HEK293 (cell line): ENCODE measurements at regions not wholly inside any gene's neighbourhood (a gene's known extent, or its start where the extent isn't known, plus 50 kb on each side); places are given as distances from the start of the nearest gene placed in this dataset.

Experiments
- CTCF ChIA-PET: fragments of 350-600 bp; formaldehyde crosslinking; extraction: SDS; loops from one replicate; lab custom pipeline; 2021; ENCODE audit warnings: antibody characterized with exemption; lab: Yijun Ruan, JAX
- POLR2A ChIA-PET: fragments of 300-600 bp; formaldehyde crosslinking; extraction: SDS; loops from one replicate; lab custom pipeline; 2020; ENCODE audit warnings: antibody characterized with exemption, inconsistent platforms; lab: Yijun Ruan, JAX
- H3K27ac ChIP-seq: fragments of 200-500 bp; sonication (Bioruptor generic); 2 replicates; pipeline ENCODE4 v1.5.1; 2014; ENCODE audit warnings: low read depth, low read length, control low read depth, inconsistent platforms; ENCODE audit errors: extremely low read depth
- H3K36me3 ChIP-seq, 2 experiments: fragments of 200-500 bp in 1 of 2; sonication (Bioruptor generic) in 1 of 2; 1 replicate in 1 of 2; 2 replicates in 1 of 2; pipeline ENCODE4 v1.5.1; 2014 to 2017; ENCODE audit warnings: inconsistent platforms in 2 of 2, low read length in 2 of 2; ENCODE audit not compliant: control insufficient read depth in 2 of 2, insufficient read depth in 1 of 2
- H3K4me1 ChIP-seq: fragments of 200-500 bp; sonication (Bioruptor generic); 2 replicates; pipeline ENCODE4 v1.5.1; 2014; ENCODE audit warnings: mild to moderate bottlenecking, low read length, inconsistent platforms; ENCODE audit not compliant: control insufficient read depth, insufficient read depth
- H3K4me3 ChIP-seq: 2 replicates; pipeline ENCODE4 v1.5.1; 2011; ENCODE audit warnings: low read depth, mild to moderate bottlenecking, control low read depth, low read length, moderate library complexity
- H3K9me3 ChIP-seq: fragments of 200-500 bp; sonication (Bioruptor generic); 2 replicates; pipeline ENCODE4 v1.5.1; 2014; ENCODE audit warnings: low read depth, low read length, inconsistent platforms; ENCODE audit not compliant: control insufficient read depth, insufficient read depth
- ATF2 ChIP-seq: fragments of 450-650 bp; formaldehyde crosslinking; IDR thresholded peaks from 2 replicates; pipeline ENCODE4 v1.5.1; 2016; ENCODE audit warnings: missing biosample characterization, missing genetic modification characterization, low read depth
- PRDM6 ChIP-seq: fragments of 450-650 bp; formaldehyde crosslinking; IDR thresholded peaks from 2 replicates; pipeline ENCODE4 v1.5.1; 2017; ENCODE audit warnings: missing biosample characterization, missing genetic modification characterization
- REST ChIP-seq: fragments of 450-650 bp; formaldehyde crosslinking; IDR thresholded peaks from 2 replicates; pipeline ENCODE4 v1.5.1; 2016; ENCODE audit warnings: missing biosample characterization, missing genetic modification characterization
- TRIM28 ChIP-seq: IDR thresholded peaks from 2 replicates; pipeline ENCODE4 v1.6.1; 2011; ENCODE audit warnings: low read length, control low read depth, borderline replicate concordance
- ZBTB10 ChIP-seq: fragments of 450-650 bp; formaldehyde crosslinking; IDR thresholded peaks from 2 replicates; pipeline ENCODE4 v1.5.1; 2016; ENCODE audit warnings: missing biosample characterization, missing genetic modification characterization
- ZBTB11 ChIP-seq: fragments of 450-650 bp; formaldehyde crosslinking; conservative IDR thresholded peaks from 2 replicates; pipeline ENCODE4 v1.5.1; 2016; ENCODE audit warnings: low read depth, missing biosample characterization, missing genetic modification characterization
- ZBTB8A ChIP-seq: fragments of 450-650 bp; formaldehyde crosslinking; IDR thresholded peaks from 2 replicates; pipeline ENCODE4 v1.5.1; 2016; ENCODE audit warnings: missing biosample characterization, missing genetic modification characterization
- ZFP69B ChIP-seq: fragments of 450-650 bp; formaldehyde crosslinking; IDR thresholded peaks from 2 replicates; pipeline ENCODE4 v1.5.1; 2016; ENCODE audit warnings: missing biosample characterization, missing genetic modification characterization
- ZNF366 ChIP-seq: fragments of 450-650 bp; formaldehyde crosslinking; conservative IDR thresholded peaks from 2 replicates; pipeline ENCODE4 v1.5.1; 2016; ENCODE audit warnings: missing biosample characterization, missing genetic modification characterization
- ZNF394 ChIP-seq: fragments of 450-650 bp; formaldehyde crosslinking; IDR thresholded peaks from 2 replicates; pipeline ENCODE4 v1.5.1; 2016; ENCODE audit warnings: missing biosample characterization, missing genetic modification characterization, mild to moderate bottlenecking, moderate library complexity, borderline replicate concordance
- ZNF561 ChIP-seq: fragments of 450-650 bp; IDR thresholded peaks from 2 replicates; pipeline ENCODE4 v1.5.1; 2018; ENCODE audit warnings: missing biosample characterization, missing genetic modification characterization, borderline replicate concordance
- ZNF692 ChIP-seq: fragments of 450-650 bp; formaldehyde crosslinking; IDR thresholded peaks from 2 replicates; pipeline ENCODE4 v1.5.1; 2016; ENCODE audit warnings: missing biosample characterization, missing genetic modification characterization
- ZNF830 ChIP-seq: fragments of 450-650 bp; IDR thresholded peaks from 2 replicates; pipeline ENCODE4 v1.5.0; 2018; ENCODE audit warnings: missing biosample characterization, missing genetic modification characterization, low read depth, mild to moderate bottlenecking, moderate library complexity

GRCh38 chr2:134123332-134123731, 130.5 kb upstream of the MGAT5 start:
- H3K4me1 ChIP-seq: peaks cover 29% of the 10 kb centered on the region
- POLR2A ChIA-PET: no interaction called here
- H3K36me3 ChIP-seq: peaks cover 0 to 2% of the 10 kb centered on the region in 2 experiments; a peak in 1 of 3 replicates
- no peak for TF ChIP-seq ZNF830 (tag by site-specific recombination)
- TF ChIP-seq ZNF394 (tag by site-specific recombination): no peak
- TF ChIP-seq REST (tag by site-specific recombination): no peak
- no peak overlapping the region for H3K27ac ChIP-seq
- H3K9me3 ChIP-seq: no peaks in the 10 kb centered on the region
- CTCF ChIA-PET: interaction anchor here (4.4 kb wide), 1 partner anchor 84 kb away, joined by 21 read pairs; no protein-coding TSS in a partner anchor
- H3K4me3 ChIP-seq: no peak overlapping the region

- peak; percentile 51; the same call in 1 of the 2 replicates for TF ChIP-seq ZFP69B (tag by site-specific recombination)
- TF ChIP-seq ZNF561 (tag by site-specific recombination): 0 out of 2 replicates have a peak, but pooled peaks have one; percentile 24
- TF ChIP-seq ZBTB8A: 0 out of 2 replicates have a peak, but pooled peaks have one; percentile 13
- peak; percentile 87 for TF ChIP-seq ZNF692 (tag by site-specific recombination)
- no peak for TF ChIP-seq ZBTB11 (tag by site-specific recombination)
- TF ChIP-seq PRDM6 (tag by site-specific recombination): 0 out of 2 replicates have a peak, but pooled peaks have one; percentile 11
- no peak for TF ChIP-seq ZNF366 (tag by site-specific recombination)
- no peak for TF ChIP-seq ATF2
- no peak for TF ChIP-seq ZBTB10
- peak; percentile 54; the same call in 1 of the 2 replicates for TF ChIP-seq TRIM28
- CTCF ChIA-PET: interaction anchor here (0.6 to 4.4 kb wide), 7 partner anchors 9 to 408 kb away, joined by 3 to 21 read pairs (median 4); no protein-coding TSS in a partner anchor
- peaks cover 0 to 2% of the 10 kb centered on the region in 2 experiments; a peak in 1 of 3 replicates for H3K36me3 ChIP-seq
- POLR2A ChIA-PET: interaction anchor here (0.6 kb wide), 1 partner anchor 429 kb away, joined by 3 read pairs; no protein-coding TSS in a partner anchor
- peaks cover 25% of the 10 kb centered on the region for H3K4me1 ChIP-seq
- 0 out of 2 replicates have a peak overlapping the region, but pooled peaks have one; percentile 2 for H3K27ac ChIP-seq
- no peak overlapping the region for H3K4me3 ChIP-seq
- H3K9me3 ChIP-seq: no peaks in the 10 kb centered on the region
Measured at GRCh38 chr2:134124047-134124753, 129.7 kb upstream of the MGAT5 start.
